Gastroesophageal sphincter (tissue), 3 donors: ENCODE measurements at regions not wholly inside any gene's neighbourhood (a gene's known extent, or its start where the extent isn't known, plus 50 kb on each side); places are given as distances from the start of the nearest gene placed in this dataset.

Experiments used
- CTCF ChIP-seq, 4 experiments: fragments of 200-600 bp in 2 of 4; fragments of 450-650 bp in 2 of 4; sonication (generic) in 1 of 4; IDR thresholded peaks; one replicate each; pipeline ENCODE4 v1.5.1; 2017 to 2019; ENCODE audit warnings: antibody characterized with exemption in 4 of 4, mild to moderate bottlenecking in 2 of 4, moderate library complexity in 2 of 4
- POLR2A ChIP-seq, 2 donors: fragments of 450-650 bp; IDR thresholded peaks; one replicate each; pipeline ENCODE4 v1.6.1; 2017; ENCODE audit warnings: antibody characterized with exemption in 2 of 2, mild to moderate bottlenecking in 2 of 2, moderate library complexity in 1 of 2

GRCh38 chr6:134634966-134635365, 314.9 kb downstream of the ALDH8A1 start:
- TF ChIP-seq POLR2A (IDR thresholded peaks at IDR 0.05): no peak
- TF ChIP-seq CTCF (IDR thresholded peaks at IDR 0.05): no peak
